ENCODE measurements at regions not wholly inside any gene's neighbourhood (a gene's known extent, or its start where the extent isn't known, plus 50 kb on each side); places are given as distances from the start of the nearest gene placed in this dataset.

- TF ChIP-seq, protein P1, sequence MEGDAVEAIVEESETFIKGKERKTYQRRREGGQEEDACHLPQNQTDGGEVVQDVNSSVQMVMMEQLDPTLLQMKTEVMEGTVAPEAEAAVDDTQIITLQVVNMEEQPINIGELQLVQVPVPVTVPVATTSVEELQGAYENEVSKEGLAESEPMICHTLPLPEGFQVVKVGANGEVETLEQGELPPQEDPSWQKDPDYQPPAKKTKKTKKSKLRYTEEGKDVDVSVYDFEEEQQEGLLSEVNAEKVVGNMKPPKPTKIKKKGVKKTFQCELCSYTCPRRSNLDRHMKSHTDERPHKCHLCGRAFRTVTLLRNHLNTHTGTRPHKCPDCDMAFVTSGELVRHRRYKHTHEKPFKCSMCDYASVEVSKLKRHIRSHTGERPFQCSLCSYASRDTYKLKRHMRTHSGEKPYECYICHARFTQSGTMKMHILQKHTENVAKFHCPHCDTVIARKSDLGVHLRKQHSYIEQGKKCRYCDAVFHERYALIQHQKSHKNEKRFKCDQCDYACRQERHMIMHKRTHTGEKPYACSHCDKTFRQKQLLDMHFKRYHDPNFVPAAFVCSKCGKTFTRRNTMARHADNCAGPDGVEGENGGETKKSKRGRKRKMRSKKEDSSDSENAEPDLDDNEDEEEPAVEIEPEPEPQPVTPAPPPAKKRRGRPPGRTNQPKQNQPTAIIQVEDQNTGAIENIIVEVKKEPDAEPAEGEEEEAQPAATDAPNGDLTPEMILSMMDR (IDR thresholded peaks at IDR 0.05): no peak
- no peak for TF ChIP-seq POLR2A (IDR thresholded peaks at IDR 0.05)
Observed at GRCh38 chr2:128973566-128973965, 654.9 kb upstream of the HS6ST1 start.
